ENCODE measurements at regions not wholly inside any gene's neighbourhood (a gene's known extent, or its start where the extent isn't known, plus 50 kb on each side); places are given as distances from the start of the nearest gene placed in this dataset.
"Not testable (repeated sequence)": the region's sequence is repeated elsewhere in the genome, so short reads cannot be mapped to it uniquely, and the experiment has no call there.

GRCh38 chr13:65500481-65500880, 1729.7 kb downstream of the PCDH9 start:
- no peaks in the 10 kb centered on the region for H3K36me3 ChIP-seq (ENCODE audit: control insufficient read depth, insufficient read depth, low read length)
- H3K27me3 ChIP-seq (replicated peaks; ENCODE audit: control insufficient read depth, insufficient read depth, low read length) = no peaks in the 10 kb centered on the region
- DNase-seq (ENCODE audit: extremely low read depth, insufficient read length) = no peak
- TF ChIP-seq, protein P1, sequence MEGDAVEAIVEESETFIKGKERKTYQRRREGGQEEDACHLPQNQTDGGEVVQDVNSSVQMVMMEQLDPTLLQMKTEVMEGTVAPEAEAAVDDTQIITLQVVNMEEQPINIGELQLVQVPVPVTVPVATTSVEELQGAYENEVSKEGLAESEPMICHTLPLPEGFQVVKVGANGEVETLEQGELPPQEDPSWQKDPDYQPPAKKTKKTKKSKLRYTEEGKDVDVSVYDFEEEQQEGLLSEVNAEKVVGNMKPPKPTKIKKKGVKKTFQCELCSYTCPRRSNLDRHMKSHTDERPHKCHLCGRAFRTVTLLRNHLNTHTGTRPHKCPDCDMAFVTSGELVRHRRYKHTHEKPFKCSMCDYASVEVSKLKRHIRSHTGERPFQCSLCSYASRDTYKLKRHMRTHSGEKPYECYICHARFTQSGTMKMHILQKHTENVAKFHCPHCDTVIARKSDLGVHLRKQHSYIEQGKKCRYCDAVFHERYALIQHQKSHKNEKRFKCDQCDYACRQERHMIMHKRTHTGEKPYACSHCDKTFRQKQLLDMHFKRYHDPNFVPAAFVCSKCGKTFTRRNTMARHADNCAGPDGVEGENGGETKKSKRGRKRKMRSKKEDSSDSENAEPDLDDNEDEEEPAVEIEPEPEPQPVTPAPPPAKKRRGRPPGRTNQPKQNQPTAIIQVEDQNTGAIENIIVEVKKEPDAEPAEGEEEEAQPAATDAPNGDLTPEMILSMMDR (IDR thresholded peaks at IDR 0.05; ENCODE audit: insufficient read depth, low read length, poor library complexity, severe bottlenecking) = no peak
- H3K4me3 ChIP-seq (replicated peaks; ENCODE audit: low read depth, low read length) = no peak overlapping the region

- no peak overlapping the region for H3K4me3 ChIP-seq (replicated peaks; ENCODE audit: low read depth, low read length)
- DNase-seq (ENCODE audit: extremely low read depth, insufficient read length) = no peak
- no peaks in the 10 kb centered on the region for H3K36me3 ChIP-seq (ENCODE audit: control insufficient read depth, insufficient read depth, low read length)
- TF ChIP-seq, protein P1 (IDR thresholded peaks at IDR 0.05; ENCODE audit: insufficient read depth, low read length, poor library complexity, severe bottlenecking) = no peak
- H3K27me3 ChIP-seq (replicated peaks; ENCODE audit: control insufficient read depth, insufficient read depth, low read length) = no peaks in the 10 kb centered on the region
Observed at GRCh38 chr13:65499256-65499655, 1730.9 kb downstream of the PCDH9 start.

DNA sequence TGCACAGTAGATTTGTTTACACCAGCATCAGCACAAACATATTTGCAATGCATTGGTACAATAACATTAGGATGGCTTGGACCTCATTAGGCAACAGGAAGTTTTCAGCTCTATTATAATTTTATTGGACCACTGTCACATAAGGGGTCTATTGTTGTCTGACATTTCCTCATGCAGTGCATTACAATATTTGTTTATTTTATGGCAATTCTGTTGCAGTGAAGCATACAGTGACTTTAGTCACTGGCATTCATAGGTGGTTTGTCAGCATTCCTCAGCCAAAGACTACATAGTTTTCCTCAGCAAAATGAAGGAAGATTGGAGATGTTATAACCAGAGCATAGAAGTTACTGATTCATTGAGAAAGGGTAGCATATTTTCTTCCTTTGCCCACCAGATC, 1732.9 kb downstream of the PCDH9 start:
- H3K27me3 ChIP-seq (replicated peaks; ENCODE audit: control insufficient read depth, insufficient read depth, low read length) = no peaks in the 10 kb centered on the region
- H3K36me3 ChIP-seq (ENCODE audit: control insufficient read depth, insufficient read depth, low read length) = no peaks in the 10 kb centered on the region
- H3K4me3 ChIP-seq (replicated peaks; ENCODE audit: low read depth, low read length) = no peak overlapping the region
- no peak for DNase-seq (ENCODE audit: extremely low read depth, insufficient read length)
- TF ChIP-seq, protein P1 (IDR thresholded peaks at IDR 0.05; ENCODE audit: insufficient read depth, low read length, poor library complexity, severe bottlenecking) = no peak

GRCh38 chr13:65490725-65491124, 1739.4 kb downstream of the PCDH9 start:
- not testable (repeated sequence) for DNase-seq (ENCODE audit: extremely low read depth, insufficient read length); H3K36me3 ChIP-seq (ENCODE audit: control insufficient read depth, insufficient read depth, low read length); H3K27me3 ChIP-seq (replicated peaks; ENCODE audit: control insufficient read depth, insufficient read depth, low read length); H3K4me3 ChIP-seq (replicated peaks; ENCODE audit: low read depth, low read length)

- Histone ChIP-seq H3K27me3 (replicated peaks; ENCODE audit: control insufficient read depth, insufficient read depth, low read length) (no peaks in the 10 kb centered on the region), H3K4me3 (replicated peaks; ENCODE audit: low read depth, low read length) (no peak overlapping the region), H3K36me3 (ENCODE audit: control insufficient read depth, insufficient read depth, low read length) (no peaks in the 10 kb centered on the region)
- DNase-seq (ENCODE audit: extremely low read depth, insufficient read length) = no peak
- TF ChIP-seq, protein P1 (IDR thresholded peaks at IDR 0.05; ENCODE audit: insufficient read depth, low read length, poor library complexity, severe bottlenecking) = no peak
Observed at GRCh38 chr13:65488606-65489005, 1741.5 kb downstream of the PCDH9 start.

DNA sequence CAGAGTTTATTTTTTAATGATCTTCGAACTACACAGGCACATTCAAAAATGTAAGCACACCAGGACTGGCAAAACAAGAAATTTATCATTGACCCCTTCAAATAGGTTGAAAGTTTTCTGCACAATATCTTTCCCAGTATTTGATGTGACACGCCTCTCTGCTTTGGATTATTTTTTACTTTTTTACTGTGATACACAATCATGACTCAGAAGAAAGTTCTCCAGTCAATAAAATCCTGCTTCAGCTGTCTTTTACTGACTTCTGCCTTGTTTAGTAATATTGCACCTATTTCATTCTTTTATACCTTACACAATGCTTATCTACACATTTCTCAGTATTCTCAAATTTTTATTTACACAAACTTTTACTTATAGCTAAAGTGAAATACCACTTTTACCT, 1750.4 kb downstream of the PCDH9 start:
- no peaks in the 10 kb centered on the region for H3K27me3 ChIP-seq (replicated peaks; ENCODE audit: control insufficient read depth, insufficient read depth, low read length)
- no peak overlapping the region for H3K4me3 ChIP-seq (replicated peaks; ENCODE audit: low read depth, low read length)
- TF ChIP-seq, protein P1 (IDR thresholded peaks at IDR 0.05; ENCODE audit: insufficient read depth, low read length, poor library complexity, severe bottlenecking) = no peak
- no peak for DNase-seq (ENCODE audit: extremely low read depth, insufficient read length)
- no peaks in the 10 kb centered on the region for H3K36me3 ChIP-seq (ENCODE audit: control insufficient read depth, insufficient read depth, low read length)
